Nephron progenitor cell (in vitro differentiated cells): ENCODE measurements at regions not wholly inside any gene's neighbourhood (a gene's known extent, or its start where the extent isn't known, plus 50 kb on each side); places are given as distances from the start of the nearest gene placed in this dataset.

ENCODE experiments used
- DNase-seq: peaks from one replicate; pipeline ENCODE4 v3.0.0; 2021
- H3K27ac Mint-ChIP-seq: 2 replicates; pipeline ENCODE4 v1.8.0; 2021; ENCODE audit warnings: mild to moderate bottlenecking, moderate library complexity, mixed read lengths
- H3K27me3 Mint-ChIP-seq: 2 replicates; pipeline ENCODE4 v1.8.0; 2021; ENCODE audit warnings: mild to moderate bottlenecking, low read depth, mixed read lengths; ENCODE audit not compliant: poor library complexity
- H3K36me3 Mint-ChIP-seq: 2 replicates; pipeline ENCODE4 v1.8.0; 2021; ENCODE audit warnings: low read depth, mixed read lengths
- H3K4me1 Mint-ChIP-seq: 2 replicates; pipeline ENCODE4 v1.8.0; 2021; ENCODE audit warnings: mixed read lengths
- H3K4me3 Mint-ChIP-seq: 2 replicates; pipeline ENCODE4 v1.8.0; 2021; ENCODE audit warnings: mild to moderate bottlenecking, moderate library complexity, mixed read lengths
- H3K9me3 Mint-ChIP-seq: 2 replicates; pipeline ENCODE4 v1.8.0; 2021; ENCODE audit warnings: mild to moderate bottlenecking, moderate library complexity, mixed read lengths
- CTCF ChIP-seq: fragments of 200-600 bp; sonication (generic); IDR thresholded peaks from 2 replicates; pipeline ENCODE4 v1.5.0; 2021; ENCODE audit warnings: antibody characterized with exemption

- H3K27me3 Mint-ChIP-seq = peaks cover 20% of the 10 kb centered on the region
Measured at GRCh38 chr22:35189559-35189958, 67.7 kb upstream of the HMGXB4 start.

GRCh38 chr22:35191412-35191811 is 65.9 kb upstream of the HMGXB4 start:
- Mint-ChIP-seq H3K27me3 (peaks cover 22% of the 10 kb centered on the region), H3K36me3 (no peaks in the 10 kb centered on the region), H3K27ac (no peak overlapping the region), H3K9me3 (peaks cover 29% of the 10 kb centered on the region), H3K4me1 (no peaks in the 10 kb centered on the region), H3K4me3 (no peak overlapping the region)
- DNase-seq = no peak
- TF ChIP-seq CTCF = no peak

More at GRCh38 chr22:35189559-35189958, 67.7 kb upstream of the HMGXB4 start:
- no peak for TF ChIP-seq CTCF
- H3K4me1 Mint-ChIP-seq = no peaks in the 10 kb centered on the region
- no peak overlapping the region for H3K27ac Mint-ChIP-seq
- H3K9me3 Mint-ChIP-seq = peaks cover 29% of the 10 kb centered on the region
- H3K4me3 Mint-ChIP-seq = no peak overlapping the region
- no peak for DNase-seq
- no peaks in the 10 kb centered on the region for H3K36me3 Mint-ChIP-seq

- Mint-ChIP-seq H3K9me3 (peaks cover 29% of the 10 kb centered on the region), H3K4me3 (no peak overlapping the region), H3K36me3 (no peaks in the 10 kb centered on the region), H3K4me1 (no peaks in the 10 kb centered on the region), H3K27me3 (peaks cover 29% of the 10 kb centered on the region), H3K27ac (no peak overlapping the region)
- no peak for TF ChIP-seq CTCF
- DNase-seq = no peak
Measured at GRCh38 chr22:35192129-35192918, 65.0 kb upstream of the HMGXB4 start.

GRCh38 chr22:35195226-35195625 is 62.1 kb upstream of the HMGXB4 start:
- no peak overlapping the region for H3K4me3 Mint-ChIP-seq
- H3K4me1 Mint-ChIP-seq = no peaks in the 10 kb centered on the region
- no peaks in the 10 kb centered on the region for H3K36me3 Mint-ChIP-seq
- TF ChIP-seq CTCF = no peak
- peaks cover 10% of the 10 kb centered on the region for H3K9me3 Mint-ChIP-seq
- H3K27me3 Mint-ChIP-seq = peaks cover 55% of the 10 kb centered on the region
- no peak for DNase-seq
- H3K27ac Mint-ChIP-seq = no peak overlapping the region

GRCh38 chr22:35195821-35196220 is 61.5 kb upstream of the HMGXB4 start:
- no peak overlapping the region for H3K4me3 Mint-ChIP-seq
- H3K9me3 Mint-ChIP-seq = peaks cover 4% of the 10 kb centered on the region
- TF ChIP-seq CTCF = no peak
- no peak for DNase-seq
- no peak overlapping the region for H3K27ac Mint-ChIP-seq
- peaks cover 58% of the 10 kb centered on the region for H3K27me3 Mint-ChIP-seq
- no peaks in the 10 kb centered on the region for H3K36me3 Mint-ChIP-seq
- no peaks in the 10 kb centered on the region for H3K4me1 Mint-ChIP-seq

GRCh38 chr22:35197071-35197470 is 60.2 kb upstream of the HMGXB4 start:
- Mint-ChIP-seq H3K27ac (no peak overlapping the region), H3K4me1 (no peaks in the 10 kb centered on the region), H3K4me3 (no peak overlapping the region), H3K9me3 (peaks cover 5% of the 10 kb centered on the region), H3K27me3 (peaks cover 63% of the 10 kb centered on the region), H3K36me3 (no peaks in the 10 kb centered on the region)
- no peak for TF ChIP-seq CTCF
- no peak for DNase-seq
